MM.1S (cell line): ENCODE measurements at regions not wholly inside any gene's neighbourhood (a gene's known extent, or its start where the extent isn't known, plus 50 kb on each side); places are given as distances from the start of the nearest gene placed in this dataset.
"Not testable (repeated sequence)": the region's sequence is repeated elsewhere in the genome, so short reads cannot be mapped to it uniquely, and the experiment has no call there.

Experiments
- DNase-seq: peaks from one replicate; pipeline ENCODE4 v3.0.0-alpha.2; 2015
- H2AFZ ChIP-seq: fragments of 300-600 bp; sonication (generic); 2 replicates; pipeline ENCODE4 v1.6.0; 2016; ENCODE audit warnings: antibody characterized with exemption, low read length
- H3F3A ChIP-seq: fragments of 300-600 bp; sonication (generic); 2 replicates; pipeline ENCODE4 v1.6.1; 2016; ENCODE audit warnings: mild to moderate bottlenecking, antibody characterized with exemption, low read length, moderate library complexity, mixed read lengths; ENCODE audit not compliant: insufficient read depth
- H3K27ac ChIP-seq: fragments of 300-600 bp; sonication (generic); 2 replicates; pipeline ENCODE4 v1.5.1; 2016; ENCODE audit warnings: mild to moderate bottlenecking, low read length
- H3K27me3 ChIP-seq: fragments of 300-600 bp; sonication (generic); replicated peaks from 2 replicates; pipeline ENCODE4 v1.6.0; 2016; ENCODE audit warnings: low read length; ENCODE audit not compliant: insufficient read depth
- H3K36me3 ChIP-seq: fragments of 300-600 bp; sonication (generic); replicated peaks from 2 replicates; pipeline ENCODE4 v1.6.1; 2016; ENCODE audit warnings: mild to moderate bottlenecking, low read length, mixed read lengths; ENCODE audit not compliant: insufficient read depth
- H3K4me1 ChIP-seq: fragments of 300-600 bp; sonication (generic); 2 replicates; pipeline ENCODE4 v1.6.1; 2016; ENCODE audit warnings: low read length, mixed read lengths
- H3K4me2 ChIP-seq: fragments of 300-600 bp; sonication (generic); 2 replicates; pipeline ENCODE4 v1.6.0; 2016; ENCODE audit warnings: low read depth, low read length
- H3K4me3 ChIP-seq: fragments of 300-600 bp; sonication (generic); 2 replicates; pipeline ENCODE4 v1.5.1; 2016; ENCODE audit warnings: low read length, mixed read lengths
- H3K79me2 ChIP-seq: fragments of 300-600 bp; sonication (generic); 2 replicates; pipeline ENCODE4 v1.6.1; 2016; ENCODE audit warnings: mixed run types, low read length, mixed read lengths
- H3K9ac ChIP-seq: fragments of 300-600 bp; sonication (generic); 2 replicates; pipeline ENCODE4 v1.6.1; 2016; ENCODE audit warnings: low read length, mixed read lengths
- H3K9me2 ChIP-seq: fragments of 300-600 bp; sonication (generic); replicated peaks from 2 replicates; pipeline ENCODE4 v1.6.1; 2016; ENCODE audit warnings: mild to moderate bottlenecking, low read length, mixed read lengths; ENCODE audit not compliant: insufficient read depth
- H3K9me3 ChIP-seq: fragments of 300-600 bp; sonication (generic); replicated peaks from 2 replicates; pipeline ENCODE4 v1.6.1; 2016; ENCODE audit warnings: mild to moderate bottlenecking, low read length, mixed read lengths; ENCODE audit not compliant: insufficient read depth
- H4K20me1 ChIP-seq: fragments of 300-600 bp; sonication (generic); 2 replicates; pipeline ENCODE4 v1.6.1; 2016; ENCODE audit warnings: mild to moderate bottlenecking, low read length, moderate library complexity, mixed read lengths; ENCODE audit not compliant: insufficient read depth
- EZH2 ChIP-seq: fragments of 300-600 bp; sonication (generic); optimal IDR thresholded peaks from 2 replicates; pipeline ENCODE3; 2017; ENCODE audit warnings: low read depth, mild to moderate bottlenecking, antibody characterized with exemption, low read length, mixed read lengths
- EZH2phosphoT487 ChIP-seq: fragments of 300-600 bp; sonication (generic); IDR thresholded peaks from 2 replicates; pipeline ENCODE4 v1.6.1; 2018; ENCODE audit warnings: antibody characterized with exemption, low read length
- TF ChIP-seq, protein P1 (sequence below): fragments of 300-600 bp; sonication (generic); IDR thresholded peaks from 2 replicates; pipeline ENCODE4 v1.5.1; 2016; ENCODE audit warnings: antibody characterized with exemption, low read length, mixed read lengths

DNA sequence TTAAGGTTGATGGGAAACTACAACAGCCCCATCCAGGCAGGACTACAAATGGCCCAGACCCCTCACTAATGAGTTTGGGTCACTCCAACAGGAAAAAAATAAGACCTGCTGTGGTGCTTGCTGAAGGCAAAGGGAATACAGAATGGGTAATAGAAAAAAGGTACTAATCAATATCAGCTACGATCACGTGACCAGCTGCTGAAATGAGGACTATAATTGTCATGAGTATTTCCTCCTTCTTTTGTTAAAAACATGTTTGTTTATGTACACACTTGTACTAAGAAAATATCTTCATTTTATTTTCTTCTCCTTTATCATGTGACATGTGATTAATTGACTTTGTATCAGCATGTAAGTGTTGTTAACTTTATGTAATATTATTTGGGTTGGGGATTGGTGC is 199.9 kb downstream of the GJA1 start:
- no peaks in the 10 kb centered on the region for H3K9me3 ChIP-seq
- TF ChIP-seq, protein P1, sequence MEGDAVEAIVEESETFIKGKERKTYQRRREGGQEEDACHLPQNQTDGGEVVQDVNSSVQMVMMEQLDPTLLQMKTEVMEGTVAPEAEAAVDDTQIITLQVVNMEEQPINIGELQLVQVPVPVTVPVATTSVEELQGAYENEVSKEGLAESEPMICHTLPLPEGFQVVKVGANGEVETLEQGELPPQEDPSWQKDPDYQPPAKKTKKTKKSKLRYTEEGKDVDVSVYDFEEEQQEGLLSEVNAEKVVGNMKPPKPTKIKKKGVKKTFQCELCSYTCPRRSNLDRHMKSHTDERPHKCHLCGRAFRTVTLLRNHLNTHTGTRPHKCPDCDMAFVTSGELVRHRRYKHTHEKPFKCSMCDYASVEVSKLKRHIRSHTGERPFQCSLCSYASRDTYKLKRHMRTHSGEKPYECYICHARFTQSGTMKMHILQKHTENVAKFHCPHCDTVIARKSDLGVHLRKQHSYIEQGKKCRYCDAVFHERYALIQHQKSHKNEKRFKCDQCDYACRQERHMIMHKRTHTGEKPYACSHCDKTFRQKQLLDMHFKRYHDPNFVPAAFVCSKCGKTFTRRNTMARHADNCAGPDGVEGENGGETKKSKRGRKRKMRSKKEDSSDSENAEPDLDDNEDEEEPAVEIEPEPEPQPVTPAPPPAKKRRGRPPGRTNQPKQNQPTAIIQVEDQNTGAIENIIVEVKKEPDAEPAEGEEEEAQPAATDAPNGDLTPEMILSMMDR, result no peak
- TF ChIP-seq EZH2, result no peak
- TF ChIP-seq EZH2phosphoT487, result no peak

DNA sequence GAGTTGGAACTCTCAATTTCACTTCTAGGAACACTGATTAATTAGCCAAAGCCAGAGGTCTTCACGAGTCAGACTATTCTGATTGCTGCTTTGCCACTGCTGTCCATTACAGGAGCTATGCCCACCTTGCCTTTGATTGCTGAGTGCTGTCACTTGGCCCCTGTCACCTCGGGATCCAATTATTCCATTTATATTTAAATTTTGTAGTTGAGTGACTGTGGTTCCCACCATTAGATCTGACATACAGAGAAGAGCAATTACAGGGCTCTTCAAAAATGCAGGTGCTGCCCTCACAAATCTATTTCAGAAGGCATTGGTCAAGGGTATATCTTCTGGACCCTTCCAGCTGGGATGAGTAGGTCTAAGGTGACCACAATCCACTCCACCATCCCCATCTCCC is 200.8 kb downstream of the GJA1 start:
- not testable (repeated sequence) for DNase-seq, H3K9me3 ChIP-seq, H2AFZ ChIP-seq, H3K27me3 ChIP-seq, H3K27ac ChIP-seq, H3K9ac ChIP-seq, H3K9me2 ChIP-seq, H3K4me3 ChIP-seq, H3K4me1 ChIP-seq, H4K20me1 ChIP-seq, H3K4me2 ChIP-seq, H3K79me2 ChIP-seq, H3F3A ChIP-seq, H3K36me3 ChIP-seq

More for the DNA sequence above, 199.9 kb downstream of the GJA1 start:
- H3F3A ChIP-seq, result no peaks in the 10 kb centered on the region
- DNase-seq, result no peak
- no peaks in the 10 kb centered on the region for H3K9me2 ChIP-seq
- no peak overlapping the region for H3K27ac ChIP-seq
- no peaks in the 10 kb centered on the region for H3K27me3 ChIP-seq
- no peaks in the 10 kb centered on the region for H3K36me3 ChIP-seq
- H3K9ac ChIP-seq, result no peak overlapping the region
- H2AFZ ChIP-seq, result no peak overlapping the region
- no peaks in the 10 kb centered on the region for H3K4me1 ChIP-seq
- no peaks in the 10 kb centered on the region for H4K20me1 ChIP-seq
- H3K79me2 ChIP-seq, result no peaks in the 10 kb centered on the region
- H3K4me2 ChIP-seq, result no peak overlapping the region
- H3K4me3 ChIP-seq, result no peak overlapping the region

DNA sequence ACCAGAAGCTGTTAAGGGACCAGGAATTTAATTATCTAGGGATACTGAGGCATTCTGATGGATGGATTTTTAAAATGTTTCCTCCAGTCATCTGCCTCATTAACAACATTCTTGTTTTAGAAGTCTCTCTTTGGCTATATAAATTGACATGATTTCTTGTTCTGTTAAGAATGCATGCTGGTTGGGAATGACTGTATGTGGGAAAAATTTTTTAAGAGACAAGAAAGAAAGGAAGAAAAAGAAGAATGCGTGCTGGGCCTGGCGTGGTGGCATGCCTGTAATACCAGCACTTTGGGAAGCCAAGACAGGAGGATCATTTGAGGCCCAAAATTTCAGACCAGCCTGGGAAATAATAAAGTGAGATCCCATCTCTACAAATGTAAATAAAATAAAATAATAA is 203.6 kb downstream of the GJA1 start:
- no peak overlapping the region for H3K9ac ChIP-seq
- DNase-seq, result no peak
- H3K27me3 ChIP-seq, result no peaks in the 10 kb centered on the region
- no peaks in the 10 kb centered on the region for H3K36me3 ChIP-seq
- H3K4me1 ChIP-seq, result no peaks in the 10 kb centered on the region
- no peak overlapping the region for H3K4me3 ChIP-seq
- no peaks in the 10 kb centered on the region for H4K20me1 ChIP-seq
- no peak overlapping the region for H3K27ac ChIP-seq
- no peak overlapping the region for H2AFZ ChIP-seq
- no peaks in the 10 kb centered on the region for H3K79me2 ChIP-seq
- no peaks in the 10 kb centered on the region for H3F3A ChIP-seq
- no peaks in the 10 kb centered on the region for H3K9me2 ChIP-seq
- H3K9me3 ChIP-seq, result no peaks in the 10 kb centered on the region
- TF ChIP-seq, protein P1, result no peak
- TF ChIP-seq EZH2phosphoT487, result no peak
- TF ChIP-seq EZH2, result no peak
- H3K4me2 ChIP-seq, result no peak overlapping the region

DNA sequence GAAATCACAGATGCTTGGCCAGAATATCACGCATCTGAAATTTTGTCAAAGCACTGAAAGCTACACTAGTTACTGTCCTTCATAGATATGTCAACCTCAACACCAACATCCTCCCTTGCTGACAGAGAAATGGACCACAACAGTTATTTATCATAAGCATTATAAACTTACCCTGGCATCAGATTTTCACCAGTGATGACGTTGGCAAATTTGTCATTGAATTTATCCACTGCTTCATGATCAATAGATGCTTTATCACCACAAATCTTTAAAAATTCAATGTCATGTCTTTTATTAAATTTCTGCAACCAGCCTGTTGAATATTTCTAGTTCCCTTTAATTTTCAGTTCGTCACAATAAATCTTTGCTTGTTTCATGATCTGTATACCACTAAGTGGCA is 205.7 kb downstream of the GJA1 start:
- no peaks in the 10 kb centered on the region for H3F3A ChIP-seq
- no peaks in the 10 kb centered on the region for H3K9me3 ChIP-seq
- H3K27me3 ChIP-seq, result no peaks in the 10 kb centered on the region
- no peaks in the 10 kb centered on the region for H3K9me2 ChIP-seq
- H3K4me1 ChIP-seq, result no peaks in the 10 kb centered on the region
- H3K9ac ChIP-seq, result no peak overlapping the region
- H3K4me2 ChIP-seq, result no peak overlapping the region
- no peaks in the 10 kb centered on the region for H4K20me1 ChIP-seq
- TF ChIP-seq EZH2phosphoT487, result no peak
- TF ChIP-seq, protein P1, result no peak
- no peak for DNase-seq
- H3K4me3 ChIP-seq, result no peak overlapping the region
- H2AFZ ChIP-seq, result no peak overlapping the region
- H3K36me3 ChIP-seq, result no peaks in the 10 kb centered on the region
- H3K27ac ChIP-seq, result no peak overlapping the region
- no peaks in the 10 kb centered on the region for H3K79me2 ChIP-seq
